D721Med (cell line): ENCODE measurements at regions not wholly inside any gene's neighbourhood (a gene's known extent, or its start where the extent isn't known, plus 50 kb on each side); places are given as distances from the start of the nearest gene placed in this dataset.
A peak's percentile ranks its signal among the peaks of the same experiment; 100 is the strongest.

Experiments used
- DNase-seq: peaks from one replicate; pipeline ENCODE4 v3.0.0; 2011; ENCODE audit warnings: low spot score; ENCODE audit not compliant: insufficient read length
- FAIRE-seq: peaks from 2 replicates; lab custom pipeline; 2011; peaks lifted over from hg19 to GRCh38; lab: Jason Lieb, UNC
- CTCF ChIP-seq: IDR thresholded peaks from 2 replicates; pipeline ENCODE4 v1.5.1; 2012; ENCODE audit warnings: mild to moderate bottlenecking, control low read depth; ENCODE audit not compliant: insufficient read depth; ENCODE audit errors: missing control alignments

- FAIRE-seq, result no peak
- DNase-seq, result no peak
- no peak for TF ChIP-seq CTCF
These were observed 178.0 kb downstream of the BMP7 start for GRCh38 chr20:57088436-57088835.

- DNase-seq, result no peak
- peak; percentile 74 for TF ChIP-seq CTCF
- no peak for FAIRE-seq
These were observed 176.7 kb downstream of the BMP7 start for GRCh38 chr20:57089699-57090144.

- no peak for TF ChIP-seq CTCF
- DNase-seq (no peak), FAIRE-seq (no peak)
These were observed 175.6 kb downstream of the BMP7 start for GRCh38 chr20:57090590-57091560.

GRCh38 chr20:57091748-57092111 lies 174.7 kb downstream of the BMP7 start:
- FAIRE-seq (no peak), DNase-seq (no peak)
- TF ChIP-seq CTCF, result no peak

- peak; percentile 85 for TF ChIP-seq CTCF
- FAIRE-seq (no peak), DNase-seq (peak; percentile 89)
These were observed 174.1 kb downstream of the BMP7 start for GRCh38 chr20:57092112-57092899.

GRCh38 chr20:57092900-57093530 lies 173.4 kb downstream of the BMP7 start:
- no peak for TF ChIP-seq CTCF
- FAIRE-seq (no peak), DNase-seq (no peak)
